RPMI7951 (cell line): ENCODE measurements at regions not wholly inside any gene's neighbourhood (a gene's known extent, or its start where the extent isn't known, plus 50 kb on each side); places are given as distances from the start of the nearest gene placed in this dataset.
A peak's percentile ranks its signal among the peaks of the same experiment; 100 is the strongest.
"Not testable (repeated sequence)": the region's sequence is repeated elsewhere in the genome, so short reads cannot be mapped to it uniquely, and the experiment has no call there.

Source experiments
- DNase-seq: peaks from one replicate; pipeline ENCODE4 v3.0.0-alpha.2; 2012; ENCODE audit warnings: low read depth

DNA sequence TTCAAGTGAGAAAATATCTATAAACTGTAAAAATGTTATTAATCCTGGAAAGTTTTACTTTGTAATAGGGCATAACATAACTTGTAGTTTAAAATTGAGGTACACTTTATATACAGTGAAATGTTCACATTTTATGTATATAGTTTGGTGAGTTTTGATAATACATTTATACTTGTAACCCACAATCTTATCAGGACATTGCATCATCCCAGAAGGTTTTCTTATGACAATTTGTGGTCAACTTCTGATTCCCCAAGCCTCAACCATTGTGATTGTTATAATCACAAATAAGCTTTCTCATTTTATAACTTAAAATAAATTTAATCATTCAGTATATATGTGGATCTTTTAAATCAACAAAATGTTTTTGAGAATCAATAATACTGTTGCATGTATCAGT lies 151.1 kb downstream of the TFPI2 start:
- no peak for DNase-seq

- no peak for DNase-seq
Measured at GRCh38 chr7:93737953-93738352, 152.6 kb downstream of the TFPI2 start.

GRCh38 chr7:93736668-93737369 lies 153.7 kb downstream of the TFPI2 start:
- DNase-seq: no peak

DNA sequence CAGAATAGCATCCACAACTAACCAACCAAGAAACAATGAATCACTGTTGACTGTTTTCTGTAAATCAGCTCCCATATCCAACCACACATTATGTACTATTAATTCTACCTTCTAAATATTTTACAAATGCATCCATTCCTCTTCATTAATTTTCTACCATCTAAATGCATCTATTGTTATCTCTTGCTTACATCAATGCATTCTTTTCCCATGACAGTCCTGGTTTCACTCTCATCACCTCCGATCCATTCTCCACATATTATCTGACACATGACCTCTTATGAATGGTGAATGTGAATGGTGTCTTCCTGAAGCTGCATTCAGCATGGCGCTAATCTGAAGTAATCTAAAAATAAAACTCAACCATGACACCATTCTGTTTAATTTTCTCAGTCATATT lies 153.8 kb upstream of the CALCR start:
- DNase-seq: peak; percentile 29

DNA sequence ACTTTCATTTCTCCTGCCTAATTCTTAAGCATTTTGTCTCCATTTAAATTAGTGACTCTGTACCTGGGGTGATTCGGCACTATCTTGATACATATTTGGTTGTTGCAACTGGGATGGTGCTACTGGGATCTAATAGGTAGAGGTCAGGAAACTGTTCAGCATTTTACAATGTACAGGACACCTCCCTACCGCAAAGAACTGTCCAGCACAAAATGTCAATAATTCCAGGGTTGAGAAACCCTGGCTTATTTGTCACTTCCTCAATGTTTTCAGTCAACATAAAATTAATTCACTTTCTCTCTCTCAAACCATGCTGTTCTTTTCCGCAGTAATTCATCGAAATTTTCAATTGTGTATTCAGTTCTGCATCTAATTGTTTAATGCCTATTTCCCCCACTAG lies 151.4 kb upstream of the CALCR start:
- no peak for DNase-seq

DNA sequence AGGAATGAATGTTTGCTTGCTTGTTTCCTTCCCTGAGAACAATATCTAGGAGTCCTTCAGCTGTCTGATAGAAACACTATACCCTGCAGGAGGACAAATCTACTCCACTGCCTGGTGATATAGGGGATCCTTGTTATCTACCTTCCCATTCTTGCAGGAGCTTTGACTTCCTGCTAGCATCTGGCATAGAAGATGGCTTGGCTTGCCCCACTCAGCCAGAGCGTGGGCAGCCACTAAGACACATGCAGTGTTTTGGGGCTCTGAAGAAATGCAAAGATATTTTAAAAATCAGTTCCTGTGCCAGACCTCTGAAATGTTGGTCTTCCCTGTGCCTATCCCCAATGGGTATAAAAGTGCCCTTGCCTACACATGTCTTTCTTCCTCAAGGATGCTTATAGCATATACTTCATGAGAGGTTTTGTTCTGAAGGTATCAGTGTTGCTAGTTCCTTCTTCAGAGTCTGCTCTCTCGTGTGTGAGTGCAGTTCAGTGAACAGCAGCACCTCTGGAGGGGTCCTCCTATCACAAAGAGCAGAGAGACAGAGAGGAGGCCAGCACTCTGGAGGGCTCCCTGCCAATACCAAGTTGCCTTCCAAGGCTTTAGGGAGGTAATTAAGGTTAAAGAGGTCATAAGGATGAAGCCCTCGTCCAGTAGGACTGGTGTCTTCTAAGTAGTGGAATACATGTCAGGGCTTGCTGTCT lies 149.1 kb upstream of the CALCR start:
- no peak for DNase-seq

DNA sequence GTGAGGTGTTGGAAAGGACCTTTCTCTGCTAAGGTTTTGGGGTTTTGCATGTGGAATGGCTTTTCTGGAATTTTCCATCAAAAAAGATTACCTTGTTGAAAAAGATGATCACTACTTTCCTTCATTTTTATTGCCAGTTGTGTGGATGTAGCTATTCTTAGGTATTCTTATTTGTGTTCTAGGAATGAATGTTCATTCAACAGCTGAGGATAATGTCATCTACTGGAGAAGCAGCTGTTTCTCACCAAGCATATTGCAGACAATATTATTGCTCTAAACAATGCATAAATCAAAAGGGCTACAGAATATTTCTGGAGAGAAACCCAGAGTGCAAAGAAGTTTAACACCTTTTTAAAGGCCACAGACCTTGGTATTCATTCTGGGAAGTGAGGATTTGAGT lies 145.6 kb upstream of the CALCR start:
- DNase-seq: no peak

GRCh38 chr7:93719546-93719945 lies 145.0 kb upstream of the CALCR start:
- DNase-seq: peak; percentile 82

GRCh38 chr7:93717217-93717900 lies 142.8 kb upstream of the CALCR start:
- DNase-seq: peak; percentile 10

- DNase-seq: peak; percentile 55
Measured at GRCh38 chr7:93715234-93715633, 140.7 kb upstream of the CALCR start.

DNA sequence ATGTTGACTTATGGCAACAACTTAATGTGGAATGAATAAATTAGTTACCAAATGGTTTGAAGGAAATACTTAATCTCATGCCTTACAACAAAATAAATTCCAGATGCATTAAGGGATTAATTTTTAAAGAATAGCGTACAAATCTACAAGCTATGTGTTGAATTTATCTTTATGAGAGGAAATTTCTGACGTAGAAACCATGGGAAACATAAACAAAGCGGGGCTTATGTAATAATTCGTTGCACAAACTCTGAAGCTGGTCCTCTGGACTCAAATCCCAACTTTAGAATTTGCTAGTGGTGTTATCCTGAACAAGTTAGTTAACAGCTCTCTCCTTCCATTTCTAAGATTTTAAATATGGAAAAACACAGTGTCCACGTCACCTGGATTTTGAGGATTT lies 137.4 kb upstream of the CALCR start:
- no peak for DNase-seq

DNA sequence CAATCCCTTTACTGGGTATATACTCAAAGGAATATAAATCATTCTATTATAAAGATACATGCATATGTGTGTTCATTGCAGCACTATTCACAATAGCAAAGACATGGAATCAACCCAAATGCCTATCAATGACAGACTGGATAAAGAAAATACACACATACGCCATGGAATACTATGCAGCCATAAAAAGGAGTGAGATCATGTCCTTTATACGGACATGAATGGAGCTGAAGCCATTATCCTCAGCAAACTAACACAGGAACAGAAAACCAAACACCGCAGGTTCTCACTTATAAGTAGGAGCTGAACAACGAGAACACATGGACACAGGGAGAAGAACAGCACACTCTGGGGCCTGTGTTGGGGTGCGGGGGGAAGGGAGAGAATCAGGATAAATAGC lies 133.7 kb upstream of the CALCR start:
- DNase-seq: not testable (repeated sequence)

- no peak for DNase-seq
Measured at GRCh38 chr7:93707249-93707648, 132.7 kb upstream of the CALCR start.

GRCh38 chr7:93706162-93706561 lies 131.6 kb upstream of the CALCR start:
- DNase-seq: not testable (repeated sequence)

GRCh38 chr7:93704217-93704616 lies 129.7 kb upstream of the CALCR start:
- no peak for DNase-seq

DNA sequence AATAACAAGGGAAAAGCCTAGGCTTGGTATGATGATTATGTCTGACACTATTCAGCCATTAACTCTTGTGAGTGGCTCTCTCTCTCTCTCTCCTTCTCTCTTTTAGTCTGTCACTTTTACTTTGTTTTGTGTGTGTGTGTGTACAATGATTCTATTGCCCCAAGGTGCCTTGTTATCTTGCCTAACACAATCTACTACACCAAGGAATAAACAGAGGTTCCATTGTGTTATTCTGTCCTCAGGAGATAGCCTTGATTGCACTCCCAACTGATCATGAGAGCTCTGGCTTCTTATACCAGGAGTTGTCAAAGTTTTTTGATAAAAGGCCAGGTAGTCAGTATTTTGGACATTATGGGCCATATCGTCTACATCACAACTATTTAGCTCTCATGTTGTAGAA lies 123.4 kb upstream of the CALCR start:
- no peak for DNase-seq

DNA sequence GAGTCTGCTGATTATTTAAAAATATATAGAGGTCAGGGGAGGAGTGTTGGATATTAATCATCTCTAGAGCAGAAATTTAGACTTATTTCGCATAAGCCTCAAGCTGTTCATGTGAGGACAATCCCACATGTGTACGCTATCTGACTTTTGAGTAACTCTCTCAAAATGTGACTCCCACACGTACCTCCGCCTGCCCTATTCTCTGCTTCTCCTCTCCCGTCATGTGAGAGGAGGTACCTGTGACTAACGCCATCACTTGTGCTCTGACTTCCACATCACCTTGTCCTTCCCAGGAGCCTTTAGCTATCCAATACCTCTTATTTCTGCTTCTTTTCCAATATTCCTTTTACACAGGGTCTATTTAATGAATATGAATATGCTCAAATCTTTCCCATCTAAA lies 119.3 kb upstream of the CALCR start:
- no peak for DNase-seq

- DNase-seq: no peak
Measured at GRCh38 chr7:93690021-93690420, 115.5 kb upstream of the CALCR start.

- no peak for DNase-seq
Measured at GRCh38 chr7:93678185-93678584, 103.7 kb upstream of the CALCR start.

DNA sequence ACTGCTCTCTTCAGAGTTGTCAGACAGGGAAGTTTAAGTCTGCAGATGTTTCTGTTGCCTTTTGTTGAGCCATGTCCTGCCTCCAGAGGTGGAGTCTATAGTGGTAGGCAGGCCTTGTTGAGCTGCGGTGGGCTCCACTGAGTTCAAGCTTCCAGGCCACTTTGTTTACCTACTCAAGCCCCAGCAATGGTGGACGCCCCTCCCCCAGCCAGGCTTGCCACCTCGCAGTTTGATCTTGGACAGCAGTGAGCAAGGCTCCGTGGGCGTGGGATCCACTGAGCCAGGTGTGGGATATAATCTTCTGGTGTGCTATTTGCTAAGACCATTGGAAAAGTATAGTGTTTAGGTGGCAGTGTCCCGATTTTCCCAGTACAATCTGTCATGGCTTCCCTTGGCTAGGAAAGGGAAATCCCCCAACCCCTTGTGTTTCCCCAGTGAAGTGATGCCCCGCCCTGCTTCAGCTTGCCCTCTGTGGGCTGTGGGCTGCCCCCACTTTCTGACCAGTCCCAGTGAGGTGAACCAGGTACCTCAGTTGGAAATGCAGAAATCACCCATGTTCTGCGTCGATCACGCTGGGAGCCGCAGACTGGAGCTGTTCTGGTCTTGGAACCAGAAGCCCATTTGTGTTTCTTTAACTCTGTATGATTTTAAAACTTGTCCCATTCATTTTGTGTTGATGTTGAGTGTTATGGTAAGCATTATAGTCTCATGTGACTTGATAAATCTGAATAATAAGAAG lies 89.2 kb upstream of the CALCR start:
- no peak for DNase-seq

GRCh38 chr7:93658163-93658562 lies 83.6 kb upstream of the CALCR start:
- DNase-seq: not testable (repeated sequence)

GRCh38 chr7:93651603-93652159 lies 77.2 kb upstream of the CALCR start:
- no peak for DNase-seq
